ENCODE measurements at regions not wholly inside any gene's neighbourhood (a gene's known extent, or its start where the extent isn't known, plus 50 kb on each side); places are given as distances from the start of the nearest gene placed in this dataset.
"Not testable (repeated sequence)": the region's sequence is repeated elsewhere in the genome, so short reads cannot be mapped to it uniquely, and the experiment has no call there.

GRCh38 chr2:212912445-212913103, 238.8 kb downstream of the IKZF2 start:
- DNase-seq = no peak

GRCh38 chr2:212911011-212911410, 240.4 kb downstream of the IKZF2 start:
- DNase-seq = no peak

GRCh38 chr2:212908682-212909435, 242.6 kb downstream of the IKZF2 start:
- no peak for DNase-seq

GRCh38 chr2:212908031-212908430, 243.4 kb downstream of the IKZF2 start:
- DNase-seq = no peak

- DNase-seq = no peak
Measured at GRCh38 chr2:212906620-212907019, 244.8 kb downstream of the IKZF2 start.

GRCh38 chr2:212905640-212906201, 245.7 kb downstream of the IKZF2 start:
- DNase-seq = no peak

- no peak for DNase-seq
Measured at GRCh38 chr2:212904646-212905045, 246.8 kb downstream of the IKZF2 start.

- no peak for DNase-seq
Measured at GRCh38 chr2:212903413-212903812, 248.0 kb downstream of the IKZF2 start.

- no peak for DNase-seq
Measured at GRCh38 chr2:212902421-212902820, 249.0 kb downstream of the IKZF2 start.

- no peak for DNase-seq
Measured at GRCh38 chr2:212901604-212902275, 249.7 kb downstream of the IKZF2 start.

GRCh38 chr2:212900715-212901114, 250.7 kb downstream of the IKZF2 start:
- no peak for DNase-seq

- DNase-seq = no peak
Measured at GRCh38 chr2:212898011-212898410, 253.4 kb downstream of the IKZF2 start.

GRCh38 chr2:212897296-212897695, 254.1 kb downstream of the IKZF2 start:
- DNase-seq = no peak

GRCh38 chr2:212894026-212894425, 257.4 kb downstream of the IKZF2 start:
- no peak for DNase-seq

GRCh38 chr2:212893216-212893615, 258.2 kb downstream of the IKZF2 start:
- no peak for DNase-seq

- DNase-seq = no peak
Measured at GRCh38 chr2:212892193-212892592, 259.2 kb downstream of the IKZF2 start.

GRCh38 chr2:212891580-212891979, 259.8 kb downstream of the IKZF2 start:
- no peak for DNase-seq

GRCh38 chr2:212882626-212883025, 268.8 kb downstream of the IKZF2 start:
- no peak for DNase-seq

- not testable (repeated sequence) for DNase-seq
Measured at GRCh38 chr2:212876556-212876955, 274.9 kb downstream of the IKZF2 start.

GRCh38 chr2:212875950-212876349, 275.5 kb downstream of the IKZF2 start:
- DNase-seq = not testable (repeated sequence)

- DNase-seq = no peak
Measured at GRCh38 chr2:212873256-212873655, 278.2 kb downstream of the IKZF2 start.

- DNase-seq = no peak
Measured at GRCh38 chr2:212871597-212871996, 279.8 kb downstream of the IKZF2 start.

GRCh38 chr2:212864186-212864585, 287.2 kb downstream of the IKZF2 start:
- DNase-seq = no peak

GRCh38 chr2:212863185-212863588, 288.2 kb downstream of the IKZF2 start:
- DNase-seq = no peak
